ENCODE measurements at regions not wholly inside any gene's neighbourhood (a gene's known extent, or its start where the extent isn't known, plus 50 kb on each side); places are given as distances from the start of the nearest gene placed in this dataset.

GRCh38 chr2:2872309-2872617, 505.4 kb downstream of the EIPR1 start:
- Histone ChIP-seq H3K79me2 (ENCODE audit: control insufficient read depth, insufficient read depth, low read length) (no peaks in the 10 kb centered on the region), H3K27me3 (replicated peaks in 1 of 2; ENCODE audit: control insufficient read depth in 2 of 2, insufficient read depth in 2 of 2, low read length in 1 of 2) (no peaks in the 10 kb centered on the region), H2AFZ (ENCODE audit: control insufficient read depth, low read depth, low read length) (no peak overlapping the region), H3K4me2 (ENCODE audit: control insufficient read depth, insufficient read depth) (no peak overlapping the region), H3K4me3 (no peak overlapping the region), H3K27ac (ENCODE audit: control insufficient read depth, insufficient read depth) (no peak overlapping the region), H3K9me3 (replicated peaks; ENCODE audit: control insufficient read depth, insufficient read depth, low read length) (no peaks in the 10 kb centered on the region), H4K20me1 (ENCODE audit: control insufficient read depth, insufficient read depth) (no peaks in the 10 kb centered on the region), H3K36me3 (ENCODE audit: control insufficient read depth in 2 of 2, insufficient read depth in 2 of 2, low read length in 1 of 2) (no peaks in the 10 kb centered on the region), H3K9ac (ENCODE audit: control insufficient read depth, insufficient read depth, low read length) (no peak overlapping the region), H3K4me1 (ENCODE audit: control insufficient read depth, insufficient read depth, low read length) (0 out of 2 replicates have a peak, but pooled peaks cover 2% of the 10 kb centered on the region)
- ATAC-seq, result no peak
- CTCF ChIA-PET, result no interaction called here
- no TSS peak for BruUV-seq (replicated peaks)
- no peak for FAIRE-seq
- in situ Hi-C loops (cut with MboI) (no loop called here), intact Hi-C loops (cut with micrococcal nuclease; ENCODE audit: unreplicated experiment) (no loop called here)
- TF ChIP-seq E2F4 (IDR thresholded peaks at IDR 0.05; ENCODE audit: low read depth, low read length) (no peak), ZNF384 (IDR thresholded peaks at IDR 0.05; ENCODE audit: borderline replicate concordance, low read depth, low read length) (no peak), RELA (IDR thresholded peaks at IDR 0.05; ENCODE audit: borderline replicate concordance, partially characterized antibody) (no peak)
- TF ChIP-seq, protein P1, sequence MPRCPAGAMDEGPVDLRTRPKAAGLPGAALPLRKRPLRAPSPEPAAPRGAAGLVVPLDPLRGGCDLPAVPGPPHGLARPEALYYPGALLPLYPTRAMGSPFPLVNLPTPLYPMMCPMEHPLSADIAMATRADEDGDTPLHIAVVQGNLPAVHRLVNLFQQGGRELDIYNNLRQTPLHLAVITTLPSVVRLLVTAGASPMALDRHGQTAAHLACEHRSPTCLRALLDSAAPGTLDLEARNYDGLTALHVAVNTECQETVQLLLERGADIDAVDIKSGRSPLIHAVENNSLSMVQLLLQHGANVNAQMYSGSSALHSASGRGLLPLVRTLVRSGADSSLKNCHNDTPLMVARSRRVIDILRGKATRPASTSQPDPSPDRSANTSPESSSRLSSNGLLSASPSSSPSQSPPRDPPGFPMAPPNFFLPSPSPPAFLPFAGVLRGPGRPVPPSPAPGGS (IDR thresholded peaks at IDR 0.05; ENCODE audit: borderline replicate concordance, insufficient read depth, low read depth, low read length, poor library complexity, severe bottlenecking), result peak; percentile 35
- DNase-seq (ENCODE audit: low read depth, low spot score), result no peak
- POLR2A ChIA-PET, result no interaction called here
- SMC1A ChIA-PET (ENCODE audit: uncharacterized antibody, unreplicated experiment), result no interaction called here
- 58% methylated on average over 15 of the region's 15 CpGs for WGBS (ENCODE audit: insufficient coverage, insufficient replicate concordance, low lambda C conversion rate, missing lambda C conversion rate)
- RAD21 ChIA-PET (ENCODE audit: unreplicated experiment), result no interaction called here

All from GM12878 (cell line).